ENCODE measurements at regions not wholly inside any gene's neighbourhood (a gene's known extent, or its start where the extent isn't known, plus 50 kb on each side); places are given as distances from the start of the nearest gene placed in this dataset.

GRCh38 chr14:99326041-99326710 is 54.2 kb upstream of the BCL11B start (continued):
- TF ChIP-seq, protein P1, sequence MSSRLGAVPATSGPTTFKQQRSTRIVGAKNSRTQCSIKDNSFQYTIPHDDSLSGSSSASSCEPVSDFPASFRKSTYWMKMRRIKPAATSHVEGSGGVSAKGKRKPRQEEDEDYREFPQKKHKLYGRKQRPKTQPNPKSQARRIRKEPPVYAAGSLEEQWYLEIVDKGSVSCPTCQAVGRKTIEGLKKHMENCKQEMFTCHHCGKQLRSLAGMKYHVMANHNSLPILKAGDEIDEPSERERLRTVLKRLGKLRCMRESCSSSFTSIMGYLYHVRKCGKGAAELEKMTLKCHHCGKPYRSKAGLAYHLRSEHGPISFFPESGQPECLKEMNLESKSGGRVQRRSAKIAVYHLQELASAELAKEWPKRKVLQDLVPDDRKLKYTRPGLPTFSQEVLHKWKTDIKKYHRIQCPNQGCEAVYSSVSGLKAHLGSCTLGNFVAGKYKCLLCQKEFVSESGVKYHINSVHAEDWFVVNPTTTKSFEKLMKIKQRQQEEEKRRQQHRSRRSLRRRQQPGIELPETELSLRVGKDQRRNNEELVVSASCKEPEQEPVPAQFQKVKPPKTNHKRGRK (CRISPR knock-in tag; IDR thresholded peaks at IDR 0.05; ENCODE audit: borderline replicate concordance), result no peak
- TF ChIP-seq KAT7 (CRISPR knock-in tag; IDR thresholded peaks at IDR 0.05; ENCODE audit: borderline replicate concordance), result no peak
- TF ChIP-seq, protein P2, sequence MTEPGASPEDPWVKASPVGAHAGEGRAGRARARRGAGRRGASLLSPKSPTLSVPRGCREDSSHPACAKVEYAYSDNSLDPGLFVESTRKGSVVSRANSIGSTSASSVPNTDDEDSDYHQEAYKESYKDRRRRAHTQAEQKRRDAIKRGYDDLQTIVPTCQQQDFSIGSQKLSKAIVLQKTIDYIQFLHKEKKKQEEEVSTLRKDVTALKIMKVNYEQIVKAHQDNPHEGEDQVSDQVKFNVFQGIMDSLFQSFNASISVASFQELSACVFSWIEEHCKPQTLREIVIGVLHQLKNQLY (CRISPR knock-in tag; IDR thresholded peaks at IDR 0.05), result no peak
- no peak for TF ChIP-seq ESRRA (CRISPR knock-in tag; IDR thresholded peaks at IDR 0.05; ENCODE audit: borderline replicate concordance)

GRCh38 chr14:99325591-99325990 is 53.6 kb upstream of the BCL11B start:
- H3K4me1 Mint-ChIP-seq, result 0 out of 2 replicates have a peak, but pooled peaks cover 4% of the 10 kb centered on the region
- TF ChIP-seq PREB (CRISPR knock-in tag; IDR thresholded peaks at IDR 0.05; ENCODE audit: borderline replicate concordance) (no peak), ZNF416 (CRISPR knock-in tag; IDR thresholded peaks at IDR 0.05) (0 out of 2 replicates have a peak, but pooled peaks have one; percentile 28), CDX4 (CRISPR knock-in tag; IDR thresholded peaks at IDR 0.05; ENCODE audit: borderline replicate concordance) (no peak)
- no peak overlapping the region for H3K27ac Mint-ChIP-seq
- DNase-seq (ENCODE audit: low spot score) (no peak), ATAC-seq (no peak)
- H3K9me3 Mint-ChIP-seq, result no peaks in the 10 kb centered on the region
- no peak overlapping the region for H3K4me3 Mint-ChIP-seq
- POLR2A ChIA-PET, result no interaction called here
- CTCF ChIA-PET, result interaction anchor here (1.5 to 2.0 kb wide), 2 partner anchors 26 to 68 kb away, joined by 4 to 8 read pairs; no protein-coding TSS in a partner anchor
- no peaks in the 10 kb centered on the region for H3K36me3 Mint-ChIP-seq
- H3K27me3 Mint-ChIP-seq (ENCODE audit: low read depth), result no peaks in the 10 kb centered on the region; the same call in 1 of the 2 replicates

- no peak for ATAC-seq
- POLR2A ChIA-PET, result no interaction called here
- H3K27ac Mint-ChIP-seq, result no peak overlapping the region
- 0 out of 2 replicates have a peak, but pooled peaks cover 4% of the 10 kb centered on the region for H3K4me1 Mint-ChIP-seq
- no peak for TF ChIP-seq ZMAT4 (CRISPR knock-in tag; IDR thresholded peaks at IDR 0.05)
- CTCF ChIA-PET, result interaction anchor here (1.5 to 2.0 kb wide), 2 partner anchors 26 to 68 kb away, joined by 4 to 8 read pairs; no protein-coding TSS in a partner anchor
- H3K36me3 Mint-ChIP-seq, result no peaks in the 10 kb centered on the region
- DNase-seq (ENCODE audit: low spot score), result no peak
- H3K27me3 Mint-ChIP-seq (ENCODE audit: low read depth), result no peaks in the 10 kb centered on the region; the same call in 1 of the 2 replicates
- no peaks in the 10 kb centered on the region for H3K9me3 Mint-ChIP-seq
- H3K4me3 Mint-ChIP-seq, result no peak overlapping the region
Measured at GRCh38 chr14:99325016-99325415, 53.0 kb upstream of the BCL11B start.

DNA sequence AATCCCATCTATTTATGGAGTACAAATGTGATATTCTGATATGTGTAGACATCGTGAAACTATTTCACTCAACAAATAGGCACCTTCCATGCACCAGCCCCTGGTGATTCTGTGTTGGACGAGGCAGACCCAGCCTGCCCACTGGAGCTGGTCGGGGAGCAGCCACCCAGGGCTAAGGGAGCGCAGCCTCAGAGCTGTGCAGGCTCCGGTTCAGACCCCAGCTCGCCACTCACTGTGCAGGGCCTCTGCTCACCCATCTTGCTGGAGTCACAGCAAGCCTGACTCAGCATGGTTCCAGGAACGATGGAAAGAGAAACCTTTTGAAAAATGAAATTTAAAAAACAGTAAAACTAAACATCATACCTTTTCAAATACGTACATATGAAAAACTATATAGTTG is 52.3 kb upstream of the BCL11B start:
- Mint-ChIP-seq H3K9me3 (no peaks in the 10 kb centered on the region), H3K36me3 (no peaks in the 10 kb centered on the region), H3K4me3 (no peak overlapping the region), H3K27me3 (ENCODE audit: low read depth) (no peaks in the 10 kb centered on the region; the same call in 1 of the 2 replicates), H3K4me1 (peaks cover 8% of the 10 kb centered on the region), H3K27ac (no peak overlapping the region)
- CTCF ChIA-PET, result interaction anchor here (0.5 to 2.0 kb wide), 3 partner anchors 27 to 359 kb away, joined by 3 to 8 read pairs (median 4); no protein-coding TSS in a partner anchor
- DNase-seq (ENCODE audit: low spot score) (no peak), ATAC-seq (no peak)
- TF ChIP-seq ZNF232 (CRISPR knock-in tag; IDR thresholded peaks at IDR 0.05), result no peak
- no peak for TF ChIP-seq GABPB1 (CRISPR knock-in tag; IDR thresholded peaks at IDR 0.05)
- POLR2A ChIA-PET, result no interaction called here
